ENCODE measurements at regions not wholly inside any gene's neighbourhood (a gene's known extent, or its start where the extent isn't known, plus 50 kb on each side); places are given as distances from the start of the nearest gene placed in this dataset.

DNA sequence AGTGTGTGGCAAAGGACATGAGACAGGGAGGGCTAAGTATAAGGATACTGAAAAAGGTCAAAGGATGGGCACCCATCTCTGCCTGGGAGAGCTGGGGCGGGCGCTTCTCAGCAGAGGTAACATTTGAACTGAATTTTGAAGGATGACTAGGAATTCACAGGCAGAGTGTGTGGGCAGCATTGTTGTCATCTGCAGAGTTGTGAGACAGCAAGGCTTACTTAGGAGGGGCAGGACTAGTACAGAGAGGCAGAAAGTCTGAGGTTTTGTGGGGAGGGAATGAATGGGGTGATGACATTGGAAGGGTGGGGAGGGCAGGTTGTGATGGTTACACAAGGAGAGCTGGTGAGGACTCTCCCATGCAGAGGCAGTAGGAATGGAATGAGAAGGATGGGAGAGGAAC lies 84.1 kb upstream of the PRR23C start:
- ChIA-PET CTCF (no interaction called here), POLR2A (ENCODE audit: unreplicated experiment) (no interaction called here)
- no peaks in the 10 kb centered on the region for H3K9me1 ChIP-seq (ENCODE audit: insufficient read depth, low read length)
- H2BK5ac ChIP-seq (ENCODE audit: low read depth, low read length, poor library complexity, severe bottlenecking): no peak overlapping the region
- dilution Hi-C loops (cut with HindIII; ENCODE audit: low sequenced_read_pairs, unreplicated experiment) (no loop called here), intact Hi-C loops (cut with micrococcal nuclease) (no loop called here), in situ Hi-C loops (cut with MboI; ENCODE audit: low sequenced_read_pairs) (loop anchor here (10.0 kb wide), 1 partner anchor 186 kb away; no protein-coding TSS in a partner anchor)
- no peak overlapping the region for H2BK15ac ChIP-seq (ENCODE audit: low read depth, low read length)
- no peak overlapping the region for H4K91ac ChIP-seq (ENCODE audit: insufficient read depth, low read depth, low read length)
- no peak overlapping the region for H3K4me2 ChIP-seq (ENCODE audit: low read depth, low read length)
- H3K36me3 ChIP-seq (ENCODE audit: control insufficient read depth, insufficient read depth, low read length): no peaks in the 10 kb centered on the region
- H3K23ac ChIP-seq (ENCODE audit: low read depth, low read length): no peak overlapping the region
- DNase-seq (peak; percentile 7), ATAC-seq (ENCODE audit: low read depth) (no peak)
- no peak overlapping the region for H4K8ac ChIP-seq (ENCODE audit: low read depth in 2 of 2, low read length in 2 of 2)
- H3K4me3 ChIP-seq (ENCODE audit: insufficient read depth, low read depth, low read length): no peak overlapping the region
- no peak overlapping the region for H2AK9ac ChIP-seq (replicated peaks; ENCODE audit: low read depth, low read length, poor library complexity)
- no peak overlapping the region for H2BK20ac ChIP-seq (ENCODE audit: low read depth, low read length)
- no peak overlapping the region for H3K56ac ChIP-seq (ENCODE audit: extremely low read depth, insufficient read depth, low read length)
- no peaks in the 10 kb centered on the region for H4K20me1 ChIP-seq (ENCODE audit: insufficient read depth, low read length)
- no peak overlapping the region for H3K27ac ChIP-seq (ENCODE audit: insufficient read depth, low read length)
- H2AFZ ChIP-seq (replicated peaks; ENCODE audit: low read length, poor library complexity): no peak overlapping the region
- H2BK120ac ChIP-seq (ENCODE audit: low read depth, low read length): no peak overlapping the region
- H3K9ac ChIP-seq (ENCODE audit: low read depth, low read length): no peak overlapping the region
- WGBS, 2 experiments (ENCODE audit: extremely low coverage in 2 of 2, insufficient read length in 1 of 2): no CpG with 5 or more reads among the region's 2 CpGs
- H4K5ac ChIP-seq (ENCODE audit: low read depth, low read length): no peak overlapping the region
- no peaks in the 10 kb centered on the region for H3K79me1 ChIP-seq (ENCODE audit: low read depth in 1 of 2, low read length in 2 of 2)
- peaks cover 20% of the 10 kb centered on the region for H3K27me3 ChIP-seq (ENCODE audit: control insufficient read depth, insufficient read depth, low read length)
- no peak overlapping the region for H3K4ac ChIP-seq (ENCODE audit: low read depth, low read length)
- no peak overlapping the region for H3K14ac ChIP-seq (replicated peaks; ENCODE audit: low read depth, low read length)
- no TSS peak for BruUV-seq (replicated peaks)
- H3K4me1 ChIP-seq (ENCODE audit: control insufficient read depth, insufficient read depth, low read length): no peaks in the 10 kb centered on the region
- H3K18ac ChIP-seq (ENCODE audit: low read depth, low read length): no peak overlapping the region
- no peak for TF ChIP-seq MXI1 (IDR thresholded peaks at IDR 0.05; ENCODE audit: borderline replicate concordance, low read depth, low read length)
- TF ChIP-seq MAZ (IDR thresholded peaks at IDR 0.05; ENCODE audit: borderline replicate concordance, low read depth, low read length): no peak
- TF ChIP-seq, protein P1, sequence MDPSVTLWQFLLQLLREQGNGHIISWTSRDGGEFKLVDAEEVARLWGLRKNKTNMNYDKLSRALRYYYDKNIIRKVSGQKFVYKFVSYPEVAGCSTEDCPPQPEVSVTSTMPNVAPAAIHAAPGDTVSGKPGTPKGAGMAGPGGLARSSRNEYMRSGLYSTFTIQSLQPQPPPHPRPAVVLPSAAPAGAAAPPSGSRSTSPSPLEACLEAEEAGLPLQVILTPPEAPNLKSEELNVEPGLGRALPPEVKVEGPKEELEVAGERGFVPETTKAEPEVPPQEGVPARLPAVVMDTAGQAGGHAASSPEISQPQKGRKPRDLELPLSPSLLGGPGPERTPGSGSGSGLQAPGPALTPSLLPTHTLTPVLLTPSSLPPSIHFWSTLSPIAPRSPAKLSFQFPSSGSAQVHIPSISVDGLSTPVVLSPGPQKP (IDR thresholded peaks at IDR 0.05; ENCODE audit: borderline replicate concordance, low read depth, low read length): no peak
- TF ChIP-seq BHLHE40 (IDR thresholded peaks at IDR 0.05; ENCODE audit: low read depth, low read length): no peak
- TF ChIP-seq CTCF (conservative IDR thresholded peaks at IDR 0.05; ENCODE audit: low read depth, low read length): no peak
- H3K9me3 ChIP-seq (ENCODE audit: control insufficient read depth, insufficient read depth, low read length): no peaks in the 10 kb centered on the region
- H2AK5ac ChIP-seq (ENCODE audit: low read depth, low read length): no peak overlapping the region

Measured in IMR-90 (cell line).